Activated T-cell treated with anti-CD3 and anti-CD28 coated beads for 48 hours (primary cell): ENCODE measurements at regions not wholly inside any gene's neighbourhood (a gene's known extent, or its start where the extent isn't known, plus 50 kb on each side); places are given as distances from the start of the nearest gene placed in this dataset.
A peak's percentile ranks its signal among the peaks of the same experiment; 100 is the strongest.
"Not testable (repeated sequence)": the region's sequence is repeated elsewhere in the genome, so short reads cannot be mapped to it uniquely, and the experiment has no call there.

Experiments used
- DNase-seq: peaks from one replicate; pipeline ENCODE4 v3.0.0-alpha.2; 2020; ENCODE audit warnings: low read depth

- DNase-seq = no peak
These were observed 459.1 kb downstream of the SETD4 start for GRCh38 chr21:35601211-35601610.

- no peak for DNase-seq
These were observed 461.2 kb downstream of the SETD4 start for GRCh38 chr21:35599164-35599563.

- DNase-seq = no peak
These were observed 462.5 kb downstream of the SETD4 start for GRCh38 chr21:35597750-35598339.

- no peak for DNase-seq
These were observed 465.4 kb downstream of the SETD4 start for GRCh38 chr21:35594905-35595304.

- DNase-seq = no peak
These were observed 467.3 kb downstream of the SETD4 start for GRCh38 chr21:35593000-35593502.

- DNase-seq = not testable (repeated sequence)
These were observed 470.0 kb downstream of the SETD4 start for GRCh38 chr21:35590284-35590683.

- DNase-seq = no peak
These were observed 472.4 kb downstream of the SETD4 start for GRCh38 chr21:35587841-35588380.

GRCh38 chr21:35586305-35586704 lies 474.0 kb downstream of the SETD4 start:
- no peak for DNase-seq

- no peak for DNase-seq
These were observed 474.4 kb downstream of the SETD4 start for GRCh38 chr21:35585878-35586277.

- DNase-seq = no peak
These were observed 475.2 kb downstream of the SETD4 start for GRCh38 chr21:35585155-35585554.

GRCh38 chr21:35583566-35584216 lies 476.6 kb downstream of the SETD4 start:
- DNase-seq = no peak

GRCh38 chr21:35582731-35583130 lies 477.6 kb downstream of the SETD4 start:
- DNase-seq = no peak

- no peak for DNase-seq
These were observed 478.7 kb downstream of the SETD4 start for GRCh38 chr21:35581640-35582039.

- DNase-seq = no peak
These were observed 480.6 kb downstream of the SETD4 start for GRCh38 chr21:35579520-35580293.

- DNase-seq = peak; percentile 7
These were observed 481.4 kb downstream of the SETD4 start for GRCh38 chr21:35578831-35579471.

GRCh38 chr21:35578347-35578782 lies 482.0 kb downstream of the SETD4 start:
- no peak for DNase-seq

GRCh38 chr21:35575280-35575915 lies 484.9 kb downstream of the SETD4 start:
- no peak for DNase-seq

GRCh38 chr21:35573472-35574374 lies 486.6 kb downstream of the SETD4 start:
- DNase-seq = no peak

- no peak for DNase-seq
These were observed 488.4 kb downstream of the SETD4 start for GRCh38 chr21:35571910-35572309.

- DNase-seq = no peak
These were observed 491.7 kb downstream of the SETD4 start for GRCh38 chr21:35568643-35569042.

- no peak for DNase-seq
These were observed 493.5 kb downstream of the SETD4 start for GRCh38 chr21:35566874-35567273.
